ENCODE measurements at regions not wholly inside any gene's neighbourhood (a gene's known extent, or its start where the extent isn't known, plus 50 kb on each side); places are given as distances from the start of the nearest gene placed in this dataset.

DNA sequence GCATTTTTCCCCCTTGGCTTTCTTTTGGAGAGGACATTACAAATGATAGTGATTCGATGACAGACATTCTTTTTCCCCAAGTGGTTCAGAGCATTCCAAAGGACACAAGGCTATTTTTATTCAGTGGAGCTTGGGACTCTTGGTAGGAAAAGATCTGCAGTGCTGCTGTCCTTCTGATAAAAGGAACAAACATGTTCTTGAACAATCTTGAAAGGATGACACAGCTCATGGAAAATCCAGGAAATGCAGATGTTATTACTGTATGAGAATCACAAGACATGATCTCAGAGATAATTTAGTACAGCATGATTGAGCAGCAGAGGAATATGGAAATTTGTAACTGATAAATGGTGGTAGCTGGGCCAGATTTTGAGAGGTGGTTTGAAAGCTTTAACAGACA is 96.2 kb upstream of the RFC3 start:
- no peak overlapping the region for H3K4me3 ChIP-seq (ENCODE audit: low read length)
- H3F3A ChIP-seq (ENCODE audit: insufficient read depth, low read length, poor library complexity, severe bottlenecking), result no peaks in the 10 kb centered on the region
- no peaks in the 10 kb centered on the region for H4K20me1 ChIP-seq (ENCODE audit: insufficient read depth)
- H3K79me2 ChIP-seq (replicated peaks; ENCODE audit: insufficient read depth, low read length), result no peaks in the 10 kb centered on the region
- H3K9me3 ChIP-seq (ENCODE audit: low read length), result no peaks in the 10 kb centered on the region
- H3K36me3 ChIP-seq (ENCODE audit: insufficient read depth, low read length), result no peaks in the 10 kb centered on the region
- H3K4me2 ChIP-seq (ENCODE audit: low read length), result no peak overlapping the region
- no peak overlapping the region for H3K27ac ChIP-seq (ENCODE audit: low read length)
- no peaks in the 10 kb centered on the region for H3K27me3 ChIP-seq (ENCODE audit: insufficient read depth, low read depth, low read length)
- H3K9ac ChIP-seq (ENCODE audit: low read length), result no peak overlapping the region
- H3K9me2 ChIP-seq (ENCODE audit: insufficient read depth, low read length), result no peaks in the 10 kb centered on the region
- H2AFZ ChIP-seq (ENCODE audit: low read depth, low read length), result no peak overlapping the region
- TF ChIP-seq, protein P1, sequence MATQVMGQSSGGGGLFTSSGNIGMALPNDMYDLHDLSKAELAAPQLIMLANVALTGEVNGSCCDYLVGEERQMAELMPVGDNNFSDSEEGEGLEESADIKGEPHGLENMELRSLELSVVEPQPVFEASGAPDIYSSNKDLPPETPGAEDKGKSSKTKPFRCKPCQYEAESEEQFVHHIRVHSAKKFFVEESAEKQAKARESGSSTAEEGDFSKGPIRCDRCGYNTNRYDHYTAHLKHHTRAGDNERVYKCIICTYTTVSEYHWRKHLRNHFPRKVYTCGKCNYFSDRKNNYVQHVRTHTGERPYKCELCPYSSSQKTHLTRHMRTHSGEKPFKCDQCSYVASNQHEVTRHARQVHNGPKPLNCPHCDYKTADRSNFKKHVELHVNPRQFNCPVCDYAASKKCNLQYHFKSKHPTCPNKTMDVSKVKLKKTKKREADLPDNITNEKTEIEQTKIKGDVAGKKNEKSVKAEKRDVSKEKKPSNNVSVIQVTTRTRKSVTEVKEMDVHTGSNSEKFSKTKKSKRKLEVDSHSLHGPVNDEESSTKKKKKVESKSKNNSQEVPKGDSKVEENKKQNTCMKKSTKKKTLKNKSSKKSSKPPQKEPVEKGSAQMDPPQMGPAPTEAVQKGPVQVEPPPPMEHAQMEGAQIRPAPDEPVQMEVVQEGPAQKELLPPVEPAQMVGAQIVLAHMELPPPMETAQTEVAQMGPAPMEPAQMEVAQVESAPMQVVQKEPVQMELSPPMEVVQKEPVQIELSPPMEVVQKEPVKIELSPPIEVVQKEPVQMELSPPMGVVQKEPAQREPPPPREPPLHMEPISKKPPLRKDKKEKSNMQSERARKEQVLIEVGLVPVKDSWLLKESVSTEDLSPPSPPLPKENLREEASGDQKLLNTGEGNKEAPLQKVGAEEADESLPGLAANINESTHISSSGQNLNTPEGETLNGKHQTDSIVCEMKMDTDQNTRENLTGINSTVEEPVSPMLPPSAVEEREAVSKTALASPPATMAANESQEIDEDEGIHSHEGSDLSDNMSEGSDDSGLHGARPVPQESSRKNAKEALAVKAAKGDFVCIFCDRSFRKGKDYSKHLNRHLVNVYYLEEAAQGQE (IDR thresholded peaks at IDR 0.05; ENCODE audit: borderline replicate concordance), result no peak
- TF ChIP-seq TAF1 (IDR thresholded peaks at IDR 0.05; ENCODE audit: low read depth), result no peak

DNA sequence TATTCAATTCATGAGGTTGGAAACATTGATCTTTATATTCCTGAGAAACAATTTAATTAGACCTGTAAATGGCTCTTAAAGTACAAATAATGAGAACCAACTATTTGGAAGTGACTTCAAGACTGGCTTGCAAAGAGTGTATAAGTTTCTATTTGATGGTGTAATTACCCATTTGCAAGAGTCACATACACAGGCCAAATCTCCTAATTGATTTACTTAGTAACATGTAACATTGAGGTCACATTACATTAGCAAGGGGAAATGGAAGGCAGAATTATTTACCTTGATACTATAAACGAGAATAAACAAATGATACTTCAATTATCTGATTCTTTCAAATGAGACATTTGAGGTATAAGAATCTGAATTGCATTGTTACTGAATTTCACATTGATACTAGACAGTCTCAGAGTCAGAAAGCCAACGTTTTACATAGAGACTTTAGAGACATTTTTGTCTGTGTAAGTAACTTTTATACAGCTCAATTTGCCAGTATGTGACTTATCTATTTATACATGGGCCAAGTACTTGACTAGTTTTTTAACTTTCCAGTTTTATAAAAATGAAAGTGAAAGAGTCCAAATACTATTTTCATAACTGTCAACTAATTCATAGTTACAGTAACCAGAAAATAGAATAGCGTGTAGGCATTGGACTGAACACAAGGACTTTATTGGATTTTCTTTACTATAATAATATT is 95.6 kb upstream of the RFC3 start:
- no peaks in the 10 kb centered on the region for H3F3A ChIP-seq (ENCODE audit: insufficient read depth, low read length, poor library complexity, severe bottlenecking)
- H3K4me2 ChIP-seq (ENCODE audit: low read length), result no peak overlapping the region
- no peak overlapping the region for H3K4me3 ChIP-seq (ENCODE audit: low read length)
- no peaks in the 10 kb centered on the region for H3K9me2 ChIP-seq (ENCODE audit: insufficient read depth, low read length)
- no peaks in the 10 kb centered on the region for H3K9me3 ChIP-seq (ENCODE audit: low read length)
- H3K79me2 ChIP-seq (replicated peaks; ENCODE audit: insufficient read depth, low read length), result no peaks in the 10 kb centered on the region
- no peaks in the 10 kb centered on the region for H4K20me1 ChIP-seq (ENCODE audit: insufficient read depth)
- no peaks in the 10 kb centered on the region for H3K36me3 ChIP-seq (ENCODE audit: insufficient read depth, low read length)
- TF ChIP-seq, protein P2, sequence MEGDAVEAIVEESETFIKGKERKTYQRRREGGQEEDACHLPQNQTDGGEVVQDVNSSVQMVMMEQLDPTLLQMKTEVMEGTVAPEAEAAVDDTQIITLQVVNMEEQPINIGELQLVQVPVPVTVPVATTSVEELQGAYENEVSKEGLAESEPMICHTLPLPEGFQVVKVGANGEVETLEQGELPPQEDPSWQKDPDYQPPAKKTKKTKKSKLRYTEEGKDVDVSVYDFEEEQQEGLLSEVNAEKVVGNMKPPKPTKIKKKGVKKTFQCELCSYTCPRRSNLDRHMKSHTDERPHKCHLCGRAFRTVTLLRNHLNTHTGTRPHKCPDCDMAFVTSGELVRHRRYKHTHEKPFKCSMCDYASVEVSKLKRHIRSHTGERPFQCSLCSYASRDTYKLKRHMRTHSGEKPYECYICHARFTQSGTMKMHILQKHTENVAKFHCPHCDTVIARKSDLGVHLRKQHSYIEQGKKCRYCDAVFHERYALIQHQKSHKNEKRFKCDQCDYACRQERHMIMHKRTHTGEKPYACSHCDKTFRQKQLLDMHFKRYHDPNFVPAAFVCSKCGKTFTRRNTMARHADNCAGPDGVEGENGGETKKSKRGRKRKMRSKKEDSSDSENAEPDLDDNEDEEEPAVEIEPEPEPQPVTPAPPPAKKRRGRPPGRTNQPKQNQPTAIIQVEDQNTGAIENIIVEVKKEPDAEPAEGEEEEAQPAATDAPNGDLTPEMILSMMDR (IDR thresholded peaks at IDR 0.05; ENCODE audit: poor library complexity, severe bottlenecking), result no peak
- TF ChIP-seq, protein P1 (IDR thresholded peaks at IDR 0.05; ENCODE audit: borderline replicate concordance), result no peak
- TF ChIP-seq SMC3 (conservative IDR thresholded peaks at IDR 0.05; ENCODE audit: poor library complexity) (no peak), POLR2AphosphoS5 (IDR thresholded peaks at IDR 0.05) (no peak), MXI1 (conservative IDR thresholded peaks at IDR 0.05; ENCODE audit: poor library complexity, severe bottlenecking) (no peak), EZH2 (IDR thresholded peaks at IDR 0.05; ENCODE audit: borderline replicate concordance, insufficient read depth, low read length, poor library complexity, severe bottlenecking) (no peak), TAF1 (IDR thresholded peaks at IDR 0.05; ENCODE audit: low read depth) (no peak), RAD21 (conservative IDR thresholded peaks at IDR 0.05) (no peak), EP300 (conservative IDR thresholded peaks at IDR 0.05; ENCODE audit: poor library complexity, severe bottlenecking) (no peak)
- H3K27me3 ChIP-seq (ENCODE audit: insufficient read depth, low read depth, low read length), result no peaks in the 10 kb centered on the region
- H3K9ac ChIP-seq (ENCODE audit: low read length), result no peak overlapping the region
- H2AFZ ChIP-seq (ENCODE audit: low read depth, low read length), result no peak overlapping the region
- no peak overlapping the region for H3K27ac ChIP-seq (ENCODE audit: low read length)
